ENCODE measurements at regions not wholly inside any gene's neighbourhood (a gene's known extent, or its start where the extent isn't known, plus 50 kb on each side); places are given as distances from the start of the nearest gene placed in this dataset.

- no peak for TF ChIP-seq EP300 (IDR thresholded peaks at IDR 0.05; ENCODE audit: borderline replicate concordance)
- TF ChIP-seq NFIC (IDR thresholded peaks at IDR 0.05), result no peak
- TF ChIP-seq YY1 (IDR thresholded peaks at IDR 0.05; ENCODE audit: low read depth), result no peak
- TF ChIP-seq TCF12 (IDR thresholded peaks at IDR 0.05; ENCODE audit: low read depth), result no peak
- no peak for TF ChIP-seq USF1 (IDR thresholded peaks at IDR 0.05)
- TF ChIP-seq CREB1 (IDR thresholded peaks at IDR 0.05; ENCODE audit: low read depth), result no peak
- no peak for TF ChIP-seq REST (IDR thresholded peaks at IDR 0.05; ENCODE audit: low read depth)
- no peak for TF ChIP-seq CEBPB (IDR thresholded peaks at IDR 0.05)
- no peak for TF ChIP-seq MAX (IDR thresholded peaks at IDR 0.05)
- TF ChIP-seq ZBTB7A (IDR thresholded peaks at IDR 0.05; ENCODE audit: low read depth), result no peak
- TF ChIP-seq TAF1 (IDR thresholded peaks at IDR 0.05; ENCODE audit: low read depth), result no peak
- no peak for TF ChIP-seq EGR1 (IDR thresholded peaks at IDR 0.05)
- TF ChIP-seq FOXM1 (IDR thresholded peaks at IDR 0.05; ENCODE audit: borderline replicate concordance, low read depth), result no peak
- TF ChIP-seq RAD21 (IDR thresholded peaks at IDR 0.05; ENCODE audit: low read depth), result no peak
Measured at GRCh38 chr5:4734348-4734747, 405.8 kb upstream of the ADAMTS16 start.

All from Ishikawa (cell line).